Epithelial cell of proximal tubule (primary cell): ENCODE measurements at regions not wholly inside any gene's neighbourhood (a gene's known extent, or its start where the extent isn't known, plus 50 kb on each side); places are given as distances from the start of the nearest gene placed in this dataset.

Experiments
- DNase-seq: peaks from one replicate; pipeline ENCODE4 v3.0.0-alpha.2; 2011; ENCODE audit warnings: low read depth
- H3K4me3 ChIP-seq: 2 replicates; pipeline ENCODE4 v1.5.1; 2011; ENCODE audit warnings: low read depth, mild to moderate bottlenecking, low read length
- TF ChIP-seq, protein P1 (sequence below): conservative IDR thresholded peaks from 2 replicates; pipeline ENCODE4 v1.5.1; 2012; ENCODE audit warnings: low read depth, mild to moderate bottlenecking, low read length

DNA sequence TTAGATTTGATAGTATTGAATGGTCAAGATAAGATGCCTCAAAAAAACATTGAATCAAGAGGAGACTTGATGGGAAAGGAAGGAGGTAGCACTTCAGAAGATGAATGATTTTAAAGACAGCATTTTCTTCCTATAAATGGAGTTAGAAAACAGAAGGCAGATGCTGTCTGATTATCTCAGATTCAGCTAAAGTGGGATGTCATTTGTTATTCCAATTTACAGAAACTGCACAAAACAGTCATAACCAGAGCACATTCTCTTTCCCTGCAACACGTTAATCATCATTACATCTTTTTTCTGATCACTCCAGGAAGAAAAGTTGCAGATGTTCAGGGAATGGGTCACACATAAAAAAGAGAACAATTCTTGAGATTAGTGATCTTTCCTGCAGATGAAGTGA, 1141.8 kb downstream of the SI start:
- TF ChIP-seq, protein P1, sequence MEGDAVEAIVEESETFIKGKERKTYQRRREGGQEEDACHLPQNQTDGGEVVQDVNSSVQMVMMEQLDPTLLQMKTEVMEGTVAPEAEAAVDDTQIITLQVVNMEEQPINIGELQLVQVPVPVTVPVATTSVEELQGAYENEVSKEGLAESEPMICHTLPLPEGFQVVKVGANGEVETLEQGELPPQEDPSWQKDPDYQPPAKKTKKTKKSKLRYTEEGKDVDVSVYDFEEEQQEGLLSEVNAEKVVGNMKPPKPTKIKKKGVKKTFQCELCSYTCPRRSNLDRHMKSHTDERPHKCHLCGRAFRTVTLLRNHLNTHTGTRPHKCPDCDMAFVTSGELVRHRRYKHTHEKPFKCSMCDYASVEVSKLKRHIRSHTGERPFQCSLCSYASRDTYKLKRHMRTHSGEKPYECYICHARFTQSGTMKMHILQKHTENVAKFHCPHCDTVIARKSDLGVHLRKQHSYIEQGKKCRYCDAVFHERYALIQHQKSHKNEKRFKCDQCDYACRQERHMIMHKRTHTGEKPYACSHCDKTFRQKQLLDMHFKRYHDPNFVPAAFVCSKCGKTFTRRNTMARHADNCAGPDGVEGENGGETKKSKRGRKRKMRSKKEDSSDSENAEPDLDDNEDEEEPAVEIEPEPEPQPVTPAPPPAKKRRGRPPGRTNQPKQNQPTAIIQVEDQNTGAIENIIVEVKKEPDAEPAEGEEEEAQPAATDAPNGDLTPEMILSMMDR = no peak
- DNase-seq = no peak
- H3K4me3 ChIP-seq = no peak overlapping the region

DNA sequence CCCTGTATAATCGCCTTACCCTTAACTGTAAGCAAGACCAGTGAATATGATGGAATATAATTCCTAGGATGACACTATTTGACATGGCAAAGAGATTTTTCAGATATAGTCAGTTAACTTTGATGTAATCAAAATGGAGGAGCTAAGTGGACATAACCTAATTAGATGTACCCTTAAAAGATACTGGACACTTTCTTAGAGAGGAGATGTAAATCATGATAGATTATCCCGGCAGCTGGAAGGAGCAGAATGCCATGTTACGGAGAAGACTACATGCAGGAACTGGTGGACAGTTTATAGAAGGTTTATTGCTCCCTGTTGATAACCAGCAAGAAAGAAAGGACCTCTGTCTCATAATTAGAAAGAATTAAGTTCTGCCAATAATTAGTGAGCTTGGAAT, 1142.9 kb downstream of the SI start:
- TF ChIP-seq, protein P1 = no peak
- DNase-seq = no peak
- no peak overlapping the region for H3K4me3 ChIP-seq

DNA sequence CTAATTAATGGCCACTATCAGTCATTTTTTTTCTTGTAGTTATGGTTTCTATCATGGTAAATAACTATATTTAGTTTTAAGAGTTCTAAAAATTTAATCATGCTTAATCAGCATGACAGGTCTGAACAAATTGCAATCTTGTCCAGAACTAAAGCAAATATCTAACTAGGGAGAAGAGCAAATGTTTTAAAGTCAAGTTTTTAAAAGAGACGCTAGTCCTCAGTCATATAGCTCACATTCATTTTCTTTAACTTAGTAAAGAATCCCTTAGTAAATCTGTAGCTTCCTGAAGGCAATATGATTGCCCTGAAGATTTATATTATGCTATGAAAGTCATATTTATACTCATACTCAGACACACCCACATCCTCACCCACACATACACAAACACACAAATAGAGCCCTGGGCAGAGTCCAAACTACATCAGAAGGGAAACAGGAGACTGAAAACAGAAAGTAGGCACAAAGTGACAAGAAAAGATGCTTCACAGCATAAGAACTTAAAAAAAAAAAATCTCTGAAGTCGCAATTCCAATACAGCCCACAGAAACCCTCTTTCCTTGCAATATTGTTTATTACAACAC, 1149.1 kb downstream of the SI start:
- no peak for DNase-seq
- TF ChIP-seq, protein P1 = no peak
- no peak overlapping the region for H3K4me3 ChIP-seq

DNA sequence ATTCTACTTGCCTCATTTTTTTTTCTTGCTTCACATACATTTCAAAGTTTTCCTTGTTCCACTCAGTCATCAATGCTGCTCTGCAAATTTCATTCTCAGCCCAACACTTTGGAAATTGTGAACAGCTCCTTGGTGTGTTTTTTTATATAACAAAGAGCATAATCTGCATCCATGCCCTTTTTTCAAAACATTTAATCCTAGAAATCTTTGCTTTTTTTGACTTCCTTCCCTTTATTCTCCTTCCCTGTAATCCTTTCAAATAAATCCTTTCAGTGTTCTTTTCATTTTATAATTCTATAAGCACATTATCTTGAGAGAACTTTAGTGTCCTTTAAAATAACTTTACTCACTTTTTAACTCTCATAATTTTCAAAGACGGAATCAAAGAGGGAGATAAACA, 1150.8 kb downstream of the SI start:
- H3K4me3 ChIP-seq = no peak overlapping the region
- TF ChIP-seq, protein P1 = no peak
- DNase-seq = no peak

DNA sequence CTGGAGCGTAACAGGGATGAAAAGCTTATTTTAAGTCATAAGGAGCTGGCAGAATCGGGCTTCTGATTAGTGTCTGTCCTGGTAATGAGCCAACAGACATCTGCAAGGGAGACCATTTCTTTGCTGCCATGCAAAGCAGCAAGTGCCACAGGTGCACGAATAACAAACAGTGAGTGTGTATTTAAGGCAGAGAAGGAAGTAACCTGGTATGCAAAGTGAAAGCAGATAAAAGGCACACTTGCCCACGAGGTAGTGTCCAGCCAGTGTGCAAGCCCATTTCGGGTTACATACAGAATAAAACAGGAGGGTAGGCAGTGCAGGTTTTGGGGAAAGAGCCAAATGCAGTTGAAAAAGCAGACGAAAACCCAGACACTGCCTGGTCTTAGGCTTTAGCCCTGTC, 1153.7 kb downstream of the SI start:
- no peak for DNase-seq
- TF ChIP-seq, protein P1 = no peak

DNA sequence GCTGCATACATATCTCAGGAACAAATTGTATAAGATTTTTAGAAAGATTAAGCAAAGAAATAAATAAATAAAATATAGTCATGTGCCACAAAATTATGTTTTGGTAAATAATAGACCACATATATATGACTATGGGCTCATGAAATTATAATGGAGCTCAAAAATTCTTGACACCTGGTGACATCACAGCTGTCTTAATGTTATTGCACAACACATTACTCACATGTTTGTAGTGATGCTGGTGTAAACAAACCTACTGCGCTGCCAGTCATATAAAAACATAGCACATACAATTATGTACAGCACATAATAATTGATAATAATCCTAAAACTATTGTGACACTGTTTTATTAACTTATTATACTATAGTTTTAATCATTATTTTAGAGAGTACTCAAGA, 1159.1 kb downstream of the SI start:
- TF ChIP-seq, protein P1 = no peak
- H3K4me3 ChIP-seq = no peak overlapping the region
- no peak for DNase-seq

More for the DNA sequence above, 1153.7 kb downstream of the SI start:
- H3K4me3 ChIP-seq = no peak overlapping the region
